Prostate gland (tissue), 2 donors: ENCODE measurements at regions not wholly inside any gene's neighbourhood (a gene's known extent, or its start where the extent isn't known, plus 50 kb on each side); places are given as distances from the start of the nearest gene placed in this dataset.

Source experiments
- POLR2A ChIP-seq: fragments of 450-650 bp; IDR thresholded peaks from one replicate; pipeline ENCODE4 v1.6.1; 2016; ENCODE audit warnings: antibody characterized with exemption, mild to moderate bottlenecking
- POLR2AphosphoS5 ChIP-seq: sonication (generic); formaldehyde crosslinking; IDR thresholded peaks from one replicate; pipeline ENCODE4 v1.6.1; 2017; ENCODE audit warnings: antibody characterized with exemption
- TF ChIP-seq, protein P1 (sequence below), 4 experiments: fragments of 200-600 bp in 2 of 4; fragments of 450-650 bp in 2 of 4; sonication (generic) in 2 of 4; IDR thresholded peaks; 1 replicate in 3 of 4; 2 replicates in 1 of 4; pipeline ENCODE4 v1.5.1; 2016 to 2019; ENCODE audit warnings: antibody characterized with exemption in 4 of 4, mild to moderate bottlenecking in 2 of 4, moderate library complexity in 2 of 4

DNA sequence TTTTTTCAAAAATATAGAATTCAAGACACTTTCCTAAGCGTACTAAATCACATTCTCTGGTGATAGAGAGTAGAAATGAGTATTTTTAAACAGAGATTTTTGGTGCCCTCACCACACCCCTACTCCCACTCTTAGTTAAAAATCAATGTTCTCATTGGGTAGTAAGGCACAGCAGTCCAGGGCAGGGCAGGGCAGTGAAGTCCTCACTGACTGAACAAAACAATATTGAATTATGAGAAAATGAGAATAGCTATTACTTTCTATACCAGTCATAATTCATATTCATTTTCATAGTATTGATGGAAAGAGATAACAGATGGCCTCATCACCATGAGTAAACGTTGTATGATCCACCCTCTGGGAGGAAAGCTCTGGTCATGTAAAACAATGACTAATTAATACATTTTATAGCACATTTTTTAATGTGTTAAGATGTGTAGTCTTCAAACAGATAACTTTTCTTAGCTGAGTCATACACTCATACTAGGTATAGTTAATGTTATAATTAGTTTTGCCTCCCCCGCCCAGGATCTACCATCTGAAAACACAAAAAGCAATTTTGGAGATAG is 686.1 kb downstream of the KCNJ3 start:
- TF ChIP-seq, protein P1, sequence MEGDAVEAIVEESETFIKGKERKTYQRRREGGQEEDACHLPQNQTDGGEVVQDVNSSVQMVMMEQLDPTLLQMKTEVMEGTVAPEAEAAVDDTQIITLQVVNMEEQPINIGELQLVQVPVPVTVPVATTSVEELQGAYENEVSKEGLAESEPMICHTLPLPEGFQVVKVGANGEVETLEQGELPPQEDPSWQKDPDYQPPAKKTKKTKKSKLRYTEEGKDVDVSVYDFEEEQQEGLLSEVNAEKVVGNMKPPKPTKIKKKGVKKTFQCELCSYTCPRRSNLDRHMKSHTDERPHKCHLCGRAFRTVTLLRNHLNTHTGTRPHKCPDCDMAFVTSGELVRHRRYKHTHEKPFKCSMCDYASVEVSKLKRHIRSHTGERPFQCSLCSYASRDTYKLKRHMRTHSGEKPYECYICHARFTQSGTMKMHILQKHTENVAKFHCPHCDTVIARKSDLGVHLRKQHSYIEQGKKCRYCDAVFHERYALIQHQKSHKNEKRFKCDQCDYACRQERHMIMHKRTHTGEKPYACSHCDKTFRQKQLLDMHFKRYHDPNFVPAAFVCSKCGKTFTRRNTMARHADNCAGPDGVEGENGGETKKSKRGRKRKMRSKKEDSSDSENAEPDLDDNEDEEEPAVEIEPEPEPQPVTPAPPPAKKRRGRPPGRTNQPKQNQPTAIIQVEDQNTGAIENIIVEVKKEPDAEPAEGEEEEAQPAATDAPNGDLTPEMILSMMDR (IDR thresholded peaks at IDR 0.05), result no peak
- TF ChIP-seq POLR2A, result no peak
- TF ChIP-seq POLR2AphosphoS5, result no peak
